HEK293T (cell line): ENCODE measurements at regions not wholly inside any gene's neighbourhood (a gene's known extent, or its start where the extent isn't known, plus 50 kb on each side); places are given as distances from the start of the nearest gene placed in this dataset.

Experiments used
- HDGF ChIP-seq: fragments of 450-650 bp; IDR thresholded peaks from 2 replicates; pipeline ENCODE4 v1.6.1; 2017; ENCODE audit warnings: antibody characterized with exemption, borderline replicate concordance
- NFRKB ChIP-seq: fragments of 450-650 bp; IDR thresholded peaks from 2 replicates; pipeline ENCODE4 v1.6.1; 2016; ENCODE audit warnings: mild to moderate bottlenecking, moderate library complexity

GRCh38 chr3:23100106-23100505, 103.0 kb upstream of the UBE2E2 start:
- no peak for TF ChIP-seq NFRKB
- no peak for TF ChIP-seq HDGF
